GM12891 (cell line): ENCODE measurements at regions not wholly inside any gene's neighbourhood (a gene's known extent, or its start where the extent isn't known, plus 50 kb on each side); places are given as distances from the start of the nearest gene placed in this dataset.

Source experiments
- DNase-seq: peaks from one replicate; pipeline ENCODE4 v3.0.0; 2011; ENCODE audit warnings: low spot score; ENCODE audit not compliant: insufficient read length
- FAIRE-seq: peaks from 2 replicates; lab custom pipeline; 2011; peaks lifted over from hg19 to GRCh38; lab: Jason Lieb, UNC
- PAX5 ChIP-seq: IDR thresholded peaks from 2 replicates; pipeline ENCODE4 v1.6.1; 2011; ENCODE audit warnings: low read length, moderate library complexity, mild to moderate bottlenecking; ENCODE audit not compliant: insufficient read depth, severe bottlenecking
- POLR2A ChIP-seq: IDR thresholded peaks from 2 replicates; pipeline ENCODE4 v1.6.1; 2011; ENCODE audit warnings: low read depth, low read length, control low read depth
- POLR2AphosphoS5 ChIP-seq: IDR thresholded peaks from 2 replicates; pipeline ENCODE4 v1.6.1; 2011; ENCODE audit warnings: low read depth, low read length, control low read depth
- POU2F2 ChIP-seq: IDR thresholded peaks from 2 replicates; pipeline ENCODE4 v1.6.1; 2011; ENCODE audit warnings: low read depth, mild to moderate bottlenecking, control low read depth, low read length, moderate library complexity
- SPI1 ChIP-seq: IDR thresholded peaks from 2 replicates; pipeline ENCODE4 v1.6.1; 2011; ENCODE audit warnings: low read depth, low read length, control low read depth
- TAF1 ChIP-seq: IDR thresholded peaks from 2 replicates; pipeline ENCODE4 v1.6.1; 2011; ENCODE audit warnings: low read depth, low read length, control low read depth

DNA sequence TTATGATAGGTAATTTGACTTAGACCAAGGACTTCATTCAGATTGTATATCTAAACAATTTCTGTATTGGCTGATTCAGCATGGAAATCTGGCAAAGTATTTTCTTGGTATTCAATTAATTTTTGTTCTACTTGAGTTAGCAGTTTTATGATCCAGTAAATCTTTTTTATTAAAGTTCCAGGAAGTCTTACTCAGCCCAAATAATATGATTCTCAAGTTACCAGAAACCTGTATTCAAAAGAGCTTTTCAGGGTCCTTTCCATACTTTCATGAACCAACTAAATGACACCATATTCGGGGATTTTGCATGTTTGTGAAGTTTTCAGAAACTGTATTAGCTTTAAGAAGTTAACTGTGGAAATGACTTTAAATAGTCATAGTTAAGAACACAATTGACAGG is 662.6 kb downstream of the LRFN5 start:
- DNase-seq: no peak

DNA sequence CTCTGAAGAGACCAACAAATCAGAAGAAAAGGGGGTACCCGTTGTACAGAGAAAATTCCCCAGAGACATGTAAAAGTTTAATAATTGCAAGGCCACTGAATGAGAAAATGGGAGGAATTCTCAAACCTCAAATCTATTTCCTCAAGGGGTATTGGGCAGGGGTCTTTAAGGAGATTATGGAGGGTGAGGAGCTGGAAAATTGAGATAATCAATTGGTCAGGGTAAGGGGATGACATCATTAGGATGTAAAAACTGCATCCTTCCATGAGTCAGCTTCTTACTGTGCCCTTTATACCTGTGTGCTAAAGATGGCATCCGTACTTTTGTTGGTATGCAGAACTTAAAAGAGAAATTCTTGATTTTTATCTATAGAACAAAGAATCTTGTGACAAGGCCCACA is 641.5 kb downstream of the LRFN5 start:
- DNase-seq (no peak), FAIRE-seq (no peak)
- no peak for TF ChIP-seq POLR2AphosphoS5
- no peak for TF ChIP-seq POLR2A
- no peak for TF ChIP-seq TAF1
- TF ChIP-seq PAX5: no peak
- TF ChIP-seq SPI1: no peak
- no peak for TF ChIP-seq POU2F2

More for the DNA sequence above, 662.6 kb downstream of the LRFN5 start:
- no peak for TF ChIP-seq TAF1
- no peak for TF ChIP-seq POU2F2
- no peak for TF ChIP-seq PAX5
- FAIRE-seq: no peak

DNA sequence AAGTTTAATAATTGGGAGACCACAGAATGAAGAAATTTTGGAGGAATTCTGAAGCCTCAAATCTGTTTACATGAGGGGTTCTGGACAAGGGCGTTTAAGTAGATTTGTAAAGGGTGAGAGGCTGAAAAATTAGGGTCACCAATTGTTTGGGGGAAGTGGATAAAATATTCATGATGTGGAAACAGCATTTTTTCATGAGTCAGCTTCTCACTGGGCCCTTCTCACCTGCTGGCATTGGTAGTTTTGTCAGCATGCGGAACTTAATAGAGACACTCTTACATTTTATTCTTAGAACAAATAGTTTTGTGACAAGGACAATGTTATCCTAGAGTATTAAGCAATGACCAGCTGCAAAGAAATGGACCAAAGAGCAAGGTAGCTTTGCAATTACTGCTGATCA is 634.4 kb downstream of the LRFN5 start:
- TF ChIP-seq POLR2AphosphoS5 (no peak), POU2F2 (no peak), PAX5 (no peak), TAF1 (no peak), SPI1 (no peak), POLR2A (no peak)

GRCh38 chr14:42229976-42230375 is 623.3 kb downstream of the LRFN5 start:
- no peak for DNase-seq
- TF ChIP-seq POLR2A (no peak), POLR2AphosphoS5 (no peak), SPI1 (no peak), PAX5 (no peak), POU2F2 (no peak), TAF1 (no peak)
- FAIRE-seq: no peak

More for the DNA sequence above, 634.4 kb downstream of the LRFN5 start:
- DNase-seq (no peak), FAIRE-seq (no peak)

DNA sequence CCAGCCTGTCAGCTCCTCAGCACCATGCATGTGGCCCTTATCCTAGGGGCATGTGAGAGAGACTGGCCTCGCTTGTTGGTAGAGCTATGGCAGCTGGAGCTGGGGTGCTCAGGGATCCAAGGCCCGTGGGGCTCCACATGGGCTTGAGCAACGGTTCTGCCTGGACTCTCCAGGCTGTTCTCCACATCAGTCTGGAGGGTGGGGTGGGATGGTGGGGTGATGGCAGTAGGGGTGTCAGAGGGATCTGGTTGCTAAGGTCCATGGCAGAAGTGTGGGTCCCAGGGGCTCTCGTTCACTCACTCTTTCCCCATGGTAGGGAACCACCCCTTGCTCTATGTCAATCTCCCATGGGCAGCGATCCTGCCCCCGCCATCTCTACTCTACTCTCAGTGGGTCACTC is 622.6 kb downstream of the LRFN5 start:
- DNase-seq (no peak), FAIRE-seq (no peak)
- TF ChIP-seq TAF1 (no peak), POLR2AphosphoS5 (no peak), POLR2A (no peak), POU2F2 (no peak), SPI1 (no peak), PAX5 (no peak)

DNA sequence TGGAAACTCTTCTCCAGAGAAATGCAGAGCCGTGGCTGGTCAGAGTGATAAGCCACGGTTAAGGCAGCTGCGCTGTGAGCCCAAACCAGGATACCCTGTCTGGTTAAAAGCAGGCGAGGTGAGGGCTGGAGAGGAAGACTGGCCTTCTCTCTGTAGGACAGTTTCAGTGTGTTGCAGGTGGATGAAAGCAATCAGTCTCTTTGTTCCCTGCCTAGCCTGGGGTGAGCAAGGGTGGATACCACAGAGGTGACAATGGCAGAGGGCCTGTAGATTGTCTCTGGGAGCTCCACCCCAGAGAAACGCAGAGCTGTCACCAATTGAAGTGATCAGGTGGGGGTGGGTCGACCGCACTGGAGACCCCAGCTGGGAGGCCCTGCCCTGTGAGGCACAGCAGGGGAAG is 621.9 kb downstream of the LRFN5 start:
- TF ChIP-seq POLR2AphosphoS5 (no peak), TAF1 (no peak), POU2F2 (no peak), SPI1 (no peak), POLR2A (no peak), PAX5 (no peak)
- no peak for FAIRE-seq
- DNase-seq: no peak

- no peak for TF ChIP-seq POLR2A
- TF ChIP-seq POLR2AphosphoS5: no peak
- TF ChIP-seq POU2F2: no peak
- no peak for TF ChIP-seq SPI1
- TF ChIP-seq TAF1: no peak
- no peak for TF ChIP-seq PAX5
- DNase-seq: no peak
- no peak for FAIRE-seq
These were observed 617.6 kb downstream of the LRFN5 start for GRCh38 chr14:42224053-42224888.

DNA sequence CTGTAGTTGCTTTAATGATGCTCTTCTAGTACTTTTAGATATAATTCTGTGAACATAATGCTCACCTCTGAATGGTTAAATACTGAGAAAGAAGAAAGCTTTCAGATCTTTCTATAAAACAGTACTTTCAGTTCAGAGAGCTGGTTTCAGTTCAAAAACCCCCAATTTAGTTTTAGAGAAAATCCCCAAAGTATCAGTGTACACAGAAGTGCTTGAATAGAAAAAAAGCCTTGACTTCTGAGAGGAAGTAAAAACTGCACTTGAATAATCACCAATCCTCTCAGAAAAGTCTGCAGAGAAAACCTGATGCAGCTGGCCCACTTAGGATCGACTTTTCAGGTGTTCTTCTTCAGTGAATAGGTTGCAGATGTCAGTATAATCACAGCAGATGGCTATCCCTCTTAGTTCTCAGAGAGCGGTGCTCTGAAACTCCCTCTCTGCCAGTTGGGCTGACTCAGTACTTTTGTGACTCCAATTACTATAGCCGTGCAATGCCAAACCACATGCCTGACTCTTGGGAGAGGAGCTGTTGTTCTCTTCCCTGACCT is 616.3 kb downstream of the LRFN5 start:
- DNase-seq (no peak), FAIRE-seq (peak; percentile 88)
- TF ChIP-seq POLR2A: no peak
- TF ChIP-seq SPI1: peak; percentile 44
- TF ChIP-seq TAF1: no peak
- TF ChIP-seq POU2F2: no peak

DNA sequence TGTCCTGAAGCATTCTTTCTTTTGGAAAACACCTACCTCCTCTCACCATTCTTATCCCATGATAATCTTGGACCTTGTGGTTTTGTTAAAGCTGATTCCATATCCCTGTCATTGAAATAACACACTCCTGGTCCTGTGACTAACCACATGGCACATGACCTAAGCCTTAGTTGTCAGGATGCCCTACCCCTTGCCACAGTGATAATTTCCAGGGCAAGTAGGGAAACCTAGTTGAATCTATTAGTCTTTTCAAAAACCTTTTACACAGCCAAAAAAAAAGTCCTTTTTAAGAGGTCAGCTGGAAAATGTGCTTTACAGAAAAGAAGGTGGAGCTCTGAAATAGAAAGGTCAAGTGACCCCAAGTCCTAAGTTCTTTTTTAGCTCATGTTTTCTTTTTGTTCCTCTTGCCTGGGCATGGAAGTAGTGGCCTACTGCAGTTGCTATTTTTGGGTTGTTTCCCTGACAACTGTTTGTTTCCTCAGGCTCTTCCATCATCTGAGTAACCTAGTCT is 608.4 kb downstream of the LRFN5 start:
- TF ChIP-seq POU2F2 (no peak), SPI1 (no peak), POLR2A (no peak), PAX5 (no peak), POLR2AphosphoS5 (no peak), TAF1 (no peak)
- FAIRE-seq: no peak
- DNase-seq: no peak
